ENCODE measurements at regions not wholly inside any gene's neighbourhood (a gene's known extent, or its start where the extent isn't known, plus 50 kb on each side); places are given as distances from the start of the nearest gene placed in this dataset.

- H3K27me3 ChIP-seq (ENCODE audit: control insufficient read depth in 4 of 4, insufficient read depth in 4 of 4, low read length in 3 of 4), result no peaks in the 10 kb centered on the region
- DNase-seq (ENCODE audit: low spot score), result no peak
- H3K4me3 ChIP-seq (ENCODE audit: low read depth in 1 of 3, low read length in 3 of 3), result no peak overlapping the region
- 80% methylated on average over 9 of the region's 9 CpGs for WGBS
- no peak overlapping the region for H3K27ac ChIP-seq (ENCODE audit: low read depth in 1 of 2, low read length in 2 of 2)
- TF ChIP-seq RAD21 (IDR thresholded peaks at IDR 0.05) (no peak), SP1 (IDR thresholded peaks at IDR 0.05) (no peak), FOXA1 (IDR thresholded peaks at IDR 0.05) (no peak), FOXA2 (IDR thresholded peaks at IDR 0.05) (no peak), TAF1 (conservative IDR thresholded peaks at IDR 0.05) (no peak), CTCF (IDR thresholded peaks at IDR 0.05; ENCODE audit: low read depth, low read length, missing input control) (no peak), HNF4G (IDR thresholded peaks at IDR 0.05) (no peak), YY1 (IDR thresholded peaks at IDR 0.05) (no peak), JUND (IDR thresholded peaks at IDR 0.05) (no peak), RXRA (IDR thresholded peaks at IDR 0.05) (no peak), MAX (IDR thresholded peaks at IDR 0.05) (no peak), REST (IDR thresholded peaks at IDR 0.05) (no peak), ATF3 (IDR thresholded peaks at IDR 0.05) (no peak), EGR1 (IDR thresholded peaks at IDR 0.05; ENCODE audit: low read depth in 2 of 2) (no peak)
- no peaks in the 10 kb centered on the region for H3K36me3 ChIP-seq (ENCODE audit: control insufficient read depth in 4 of 4, insufficient read depth in 3 of 4, low read depth in 1 of 4, low read length in 3 of 4)
- peaks cover 0 to 8% (median 0%) of the 10 kb centered on the region in 4 donors for H3K9me3 ChIP-seq (ENCODE audit: control insufficient read depth in 4 of 4, low read length in 3 of 4)
- no peak overlapping the region for H3K9ac ChIP-seq (ENCODE audit: low read depth in 1 of 2, low read length in 2 of 2)
- H3K4me1 ChIP-seq (ENCODE audit: control insufficient read depth in 4 of 4, insufficient read depth in 4 of 4, low read length in 3 of 4), result peaks cover 2 to 10% (median 4%) of the 10 kb centered on the region in 4 donors
Observed at GRCh38 chr9:106798016-106798799, 64.8 kb upstream of the ZNF462 start.

GRCh38 chr9:106799152-106799551 lies 63.8 kb upstream of the ZNF462 start:
- Histone ChIP-seq H3K9ac (ENCODE audit: low read depth in 1 of 2, low read length in 2 of 2) (no peak overlapping the region), H3K9me3 (ENCODE audit: control insufficient read depth in 4 of 4, low read length in 3 of 4) (peaks cover 0 to 8% (median 0%) of the 10 kb centered on the region in 4 donors), H3K4me3 (ENCODE audit: low read depth in 1 of 3, low read length in 3 of 3) (no peak overlapping the region), H3K27ac (ENCODE audit: low read depth in 1 of 2, low read length in 2 of 2) (no peak overlapping the region), H3K4me1 (ENCODE audit: control insufficient read depth in 4 of 4, insufficient read depth in 4 of 4, low read length in 3 of 4) (peaks cover 2 to 10% (median 4%) of the 10 kb centered on the region in 4 donors), H3K36me3 (ENCODE audit: control insufficient read depth in 4 of 4, insufficient read depth in 3 of 4, low read depth in 1 of 4, low read length in 3 of 4) (no peaks in the 10 kb centered on the region), H3K27me3 (ENCODE audit: control insufficient read depth in 4 of 4, insufficient read depth in 4 of 4, low read length in 3 of 4) (no peaks in the 10 kb centered on the region)
- 85% methylated on average over 4 of the region's 4 CpGs for WGBS
- TF ChIP-seq NR2F2 (IDR thresholded peaks at IDR 0.05), result no peak
- no peak for TF ChIP-seq GABPA (IDR thresholded peaks at IDR 0.05 in 1 of 2, conservative IDR thresholded peaks at IDR 0.05 in 1 of 2)
- TF ChIP-seq FOXA1 (IDR thresholded peaks at IDR 0.05), result no peak
- no peak for TF ChIP-seq EGR1 (IDR thresholded peaks at IDR 0.05; ENCODE audit: low read depth in 2 of 2)
- TF ChIP-seq JUND (IDR thresholded peaks at IDR 0.05), result no peak
- TF ChIP-seq HNF4A (conservative IDR thresholded peaks at IDR 0.05), result no peak
- no peak for TF ChIP-seq REST (IDR thresholded peaks at IDR 0.05)
- TF ChIP-seq MAX (IDR thresholded peaks at IDR 0.05), result no peak
- DNase-seq (ENCODE audit: low spot score), result no peak

Data from liver (tissue), 8 donors.